PC-3 (cell line): ENCODE measurements at regions not wholly inside any gene's neighbourhood (a gene's known extent, or its start where the extent isn't known, plus 50 kb on each side); places are given as distances from the start of the nearest gene placed in this dataset.

Experiments
- ATAC-seq: fragments of 200-7000 bp; cut with Tn5 transposase; 2 replicates; pipeline ENCODE4 v1.9.1; 2020; ENCODE audit warnings: mild to moderate bottlenecking, moderate library complexity
- BruUV-seq: library from RNA; stranded (reverse); fragments of 400-500 nt; replicated peaks from 2 replicates; lab custom pipeline; 2021; lab: Mats Ljungman, UMichigan
- CTCF ChIA-PET: fragments of 300-600 bp; sonication (Branson Sonifier 250); formaldehyde crosslinking; loops from one replicate; lab custom pipeline; 2022; ENCODE audit warnings: antibody characterized with exemption; lab: Charles Lee
- POLR2A ChIA-PET: fragments of 300-600 bp; sonication (Branson Sonifier 250); formaldehyde crosslinking; loops from one replicate; lab custom pipeline; 2022; ENCODE audit warnings: antibody characterized with exemption; ENCODE audit not compliant: unreplicated experiment; lab: Charles Lee
- DNase-seq: peaks from one replicate; pipeline ENCODE4 v3.0.0-alpha.2; 2015
- H2AFZ ChIP-seq: fragments of 300-600 bp; sonication (generic); 2 replicates; pipeline ENCODE4 v1.6.0; 2016; ENCODE audit warnings: antibody characterized with exemption, low read length
- H3F3A ChIP-seq: fragments of 300-600 bp; sonication (generic); one replicate; pipeline ENCODE4 v1.6.0; 2017; ENCODE audit warnings: antibody characterized with exemption, low read length, control low read depth, mild to moderate bottlenecking; ENCODE audit not compliant: unreplicated experiment
- H3K27ac ChIP-seq: fragments of 300-600 bp; sonication (generic); 2 replicates; pipeline ENCODE4 v1.5.1; 2016; ENCODE audit warnings: mild to moderate bottlenecking, low read length
- H3K27me3 ChIP-seq: fragments of 300-600 bp; sonication (generic); 2 replicates; pipeline ENCODE4 v1.6.1; 2016; ENCODE audit warnings: low read length, mixed read lengths
- H3K36me3 ChIP-seq: fragments of 300-600 bp; sonication (generic); 2 replicates; pipeline ENCODE4 v1.6.1; 2016; ENCODE audit warnings: low read depth, mixed run types, low read length, mixed read lengths
- H3K4me1 ChIP-seq: fragments of 300-600 bp; sonication (generic); 2 replicates; pipeline ENCODE4 v1.5.1; 2016; ENCODE audit warnings: low read length; ENCODE audit not compliant: insufficient read depth
- H3K4me2 ChIP-seq: fragments of 300-600 bp; sonication (generic); 2 replicates; pipeline ENCODE4 v1.6.0; 2016; ENCODE audit warnings: low read length
- H3K4me3 ChIP-seq: fragments of 300-600 bp; sonication (generic); 2 replicates; pipeline ENCODE4 v1.5.1; 2016; ENCODE audit warnings: mild to moderate bottlenecking, low read length, mixed read lengths
- H3K79me2 ChIP-seq: fragments of 300-600 bp; sonication (generic); 2 replicates; pipeline ENCODE4 v1.6.1; 2017; ENCODE audit warnings: low read length, mixed read lengths
- H3K9ac ChIP-seq: fragments of 300-600 bp; sonication (generic); 2 replicates; pipeline ENCODE4 v1.6.0; 2016; ENCODE audit warnings: mild to moderate bottlenecking, low read length
- H3K9me2 ChIP-seq: fragments of 300-600 bp; sonication (generic); replicated peaks from 2 replicates; pipeline ENCODE4 v1.6.1; 2016; ENCODE audit warnings: mixed run types, low read length, mixed read lengths
- H3K9me3 ChIP-seq: fragments of 300-600 bp; sonication (generic); 2 replicates; pipeline ENCODE4 v1.6.1; 2016; ENCODE audit warnings: low read length, mixed read lengths
- H4K20me1 ChIP-seq: fragments of 300-600 bp; sonication (generic); 2 replicates; pipeline ENCODE4 v1.6.1; 2016; ENCODE audit warnings: low read length, mixed read lengths
- CTCF ChIP-seq: fragments of 300-600 bp; sonication (generic); conservative IDR thresholded peaks from 2 replicates; pipeline ENCODE4 v1.5.1; 2017; ENCODE audit warnings: antibody characterized with exemption, low read depth, mild to moderate bottlenecking, low read length
- EZH2 ChIP-seq: fragments of 300-600 bp; sonication (generic); IDR thresholded peaks from one replicate; pipeline ENCODE4 v1.6.1; 2017; ENCODE audit warnings: antibody characterized with exemption, mild to moderate bottlenecking, low read length; ENCODE audit not compliant: unreplicated experiment
- EZH2phosphoT487 ChIP-seq: fragments of 300-600 bp; sonication (generic); IDR thresholded peaks from 2 replicates; pipeline ENCODE4 v1.6.1; 2018; ENCODE audit warnings: mild to moderate bottlenecking, antibody characterized with exemption, low read length, borderline replicate concordance
- intact Hi-C: fragments of 100-400 bp; cut with micrococcal nuclease; formaldehyde crosslinking; loops from 2 replicates; pipeline ENCODE4 v1.9.0; 2023

- BruUV-seq, result no TSS peak
- POLR2A ChIA-PET, result no interaction called here
- CTCF ChIA-PET, result no interaction called here
These were observed 541.9 kb upstream of the SEL1L start for GRCh38 chr14:82075566-82075965.

GRCh38 chr14:82079553-82079952 lies 545.9 kb upstream of the SEL1L start:
- Histone ChIP-seq H3K9me2 (no peaks in the 10 kb centered on the region), H3K79me2 (no peaks in the 10 kb centered on the region), H3F3A (no peaks in the 10 kb centered on the region), H3K9me3 (peaks cover 13% of the 10 kb centered on the region; the same call in 1 of the 2 replicates), H3K9ac (no peak overlapping the region), H3K36me3 (no peaks in the 10 kb centered on the region), H3K27me3 (no peaks in the 10 kb centered on the region), H2AFZ (no peak overlapping the region), H4K20me1 (no peaks in the 10 kb centered on the region), H3K27ac (no peak overlapping the region), H3K4me2 (no peak overlapping the region), H3K4me1 (no peaks in the 10 kb centered on the region), H3K4me3 (no peak overlapping the region)
- no TSS peak for BruUV-seq
- TF ChIP-seq EZH2 (no peak), EZH2phosphoT487 (no peak), CTCF (no peak)
- ChIA-PET POLR2A (no interaction called here), CTCF (no interaction called here)
- DNase-seq (no peak), ATAC-seq (no peak)
- intact Hi-C loops, result no loop called here

More at GRCh38 chr14:82075566-82075965, 541.9 kb upstream of the SEL1L start:
- no peaks in the 10 kb centered on the region for H3K4me1 ChIP-seq
- H4K20me1 ChIP-seq, result no peaks in the 10 kb centered on the region
- ATAC-seq, result no peak
- intact Hi-C loops, result no loop called here
- no peak for TF ChIP-seq EZH2
- no peak for TF ChIP-seq CTCF
- no peak for TF ChIP-seq EZH2phosphoT487
- H3K9ac ChIP-seq, result no peak overlapping the region
- no peaks in the 10 kb centered on the region for H3K27me3 ChIP-seq
- H2AFZ ChIP-seq, result no peak overlapping the region
- peaks cover 8% of the 10 kb centered on the region for H3K9me3 ChIP-seq
- no peaks in the 10 kb centered on the region for H3K79me2 ChIP-seq
- H3K9me2 ChIP-seq, result no peaks in the 10 kb centered on the region
- no peak overlapping the region for H3K27ac ChIP-seq
- H3K4me2 ChIP-seq, result no peak overlapping the region
- peak; percentile 26 for DNase-seq
- H3K36me3 ChIP-seq, result no peaks in the 10 kb centered on the region
- H3F3A ChIP-seq, result no peaks in the 10 kb centered on the region
- H3K4me3 ChIP-seq, result no peak overlapping the region

GRCh38 chr14:82080370-82080769 lies 546.7 kb upstream of the SEL1L start:
- TF ChIP-seq EZH2 (no peak), CTCF (no peak), EZH2phosphoT487 (no peak)
- no peaks in the 10 kb centered on the region for H3K36me3 ChIP-seq
- H4K20me1 ChIP-seq, result no peaks in the 10 kb centered on the region
- POLR2A ChIA-PET, result no interaction called here
- no peaks in the 10 kb centered on the region for H3K9me2 ChIP-seq
- BruUV-seq, result no TSS peak
- H3K4me3 ChIP-seq, result no peak overlapping the region
- no peak overlapping the region for H3K27ac ChIP-seq
- no peak overlapping the region for H3K4me2 ChIP-seq
- H3K4me1 ChIP-seq, result no peaks in the 10 kb centered on the region
- H2AFZ ChIP-seq, result no peak overlapping the region
- H3K9ac ChIP-seq, result no peak overlapping the region
- intact Hi-C loops, result no loop called here
- H3K79me2 ChIP-seq, result no peaks in the 10 kb centered on the region
- no peaks in the 10 kb centered on the region for H3F3A ChIP-seq
- H3K9me3 ChIP-seq, result peaks cover 21% of the 10 kb centered on the region; the same call in 1 of the 2 replicates
- H3K27me3 ChIP-seq, result no peaks in the 10 kb centered on the region
- CTCF ChIA-PET, result no interaction called here
- DNase-seq, result no peak
- no peak for ATAC-seq
